ENCODE measurements at regions not wholly inside any gene's neighbourhood (a gene's known extent, or its start where the extent isn't known, plus 50 kb on each side); places are given as distances from the start of the nearest gene placed in this dataset.

DNA sequence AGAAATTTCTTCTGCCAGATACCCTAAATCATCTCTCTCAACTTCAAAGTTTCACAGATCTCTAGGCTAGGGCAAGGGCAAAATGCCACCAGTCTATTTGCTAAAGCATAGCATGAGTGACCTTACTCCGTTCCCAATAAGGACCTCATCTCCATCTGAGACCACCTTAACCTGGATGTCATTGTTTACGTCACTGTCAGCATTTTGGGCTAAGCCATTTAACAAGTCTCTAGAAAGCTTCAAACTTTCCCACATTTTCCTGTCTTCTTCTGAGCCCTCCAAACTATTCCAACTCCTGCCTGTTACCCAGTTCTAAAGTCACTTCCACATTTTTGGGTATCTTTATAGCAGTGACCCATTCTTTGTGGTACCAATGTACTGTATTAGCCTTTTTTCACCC is 259.2 kb upstream of the KITLG start:
- no peak overlapping the region for H3K27ac ChIP-seq (ENCODE audit: low read length)
- TF ChIP-seq, protein P1, sequence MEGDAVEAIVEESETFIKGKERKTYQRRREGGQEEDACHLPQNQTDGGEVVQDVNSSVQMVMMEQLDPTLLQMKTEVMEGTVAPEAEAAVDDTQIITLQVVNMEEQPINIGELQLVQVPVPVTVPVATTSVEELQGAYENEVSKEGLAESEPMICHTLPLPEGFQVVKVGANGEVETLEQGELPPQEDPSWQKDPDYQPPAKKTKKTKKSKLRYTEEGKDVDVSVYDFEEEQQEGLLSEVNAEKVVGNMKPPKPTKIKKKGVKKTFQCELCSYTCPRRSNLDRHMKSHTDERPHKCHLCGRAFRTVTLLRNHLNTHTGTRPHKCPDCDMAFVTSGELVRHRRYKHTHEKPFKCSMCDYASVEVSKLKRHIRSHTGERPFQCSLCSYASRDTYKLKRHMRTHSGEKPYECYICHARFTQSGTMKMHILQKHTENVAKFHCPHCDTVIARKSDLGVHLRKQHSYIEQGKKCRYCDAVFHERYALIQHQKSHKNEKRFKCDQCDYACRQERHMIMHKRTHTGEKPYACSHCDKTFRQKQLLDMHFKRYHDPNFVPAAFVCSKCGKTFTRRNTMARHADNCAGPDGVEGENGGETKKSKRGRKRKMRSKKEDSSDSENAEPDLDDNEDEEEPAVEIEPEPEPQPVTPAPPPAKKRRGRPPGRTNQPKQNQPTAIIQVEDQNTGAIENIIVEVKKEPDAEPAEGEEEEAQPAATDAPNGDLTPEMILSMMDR (IDR thresholded peaks at IDR 0.05; ENCODE audit: poor library complexity, severe bottlenecking) = no peak
- no peak for TF ChIP-seq SMC3 (conservative IDR thresholded peaks at IDR 0.05; ENCODE audit: poor library complexity)
- no peak for TF ChIP-seq RAD21 (conservative IDR thresholded peaks at IDR 0.05)
- no peak for TF ChIP-seq EZH2 (IDR thresholded peaks at IDR 0.05; ENCODE audit: borderline replicate concordance, insufficient read depth, low read length, poor library complexity, severe bottlenecking)
- no peak for TF ChIP-seq MXI1 (conservative IDR thresholded peaks at IDR 0.05; ENCODE audit: poor library complexity, severe bottlenecking)
- no peak for TF ChIP-seq POLR2AphosphoS5 (IDR thresholded peaks at IDR 0.05)
- TF ChIP-seq TAF1 (IDR thresholded peaks at IDR 0.05; ENCODE audit: low read depth) = no peak
- TF ChIP-seq, protein P2, sequence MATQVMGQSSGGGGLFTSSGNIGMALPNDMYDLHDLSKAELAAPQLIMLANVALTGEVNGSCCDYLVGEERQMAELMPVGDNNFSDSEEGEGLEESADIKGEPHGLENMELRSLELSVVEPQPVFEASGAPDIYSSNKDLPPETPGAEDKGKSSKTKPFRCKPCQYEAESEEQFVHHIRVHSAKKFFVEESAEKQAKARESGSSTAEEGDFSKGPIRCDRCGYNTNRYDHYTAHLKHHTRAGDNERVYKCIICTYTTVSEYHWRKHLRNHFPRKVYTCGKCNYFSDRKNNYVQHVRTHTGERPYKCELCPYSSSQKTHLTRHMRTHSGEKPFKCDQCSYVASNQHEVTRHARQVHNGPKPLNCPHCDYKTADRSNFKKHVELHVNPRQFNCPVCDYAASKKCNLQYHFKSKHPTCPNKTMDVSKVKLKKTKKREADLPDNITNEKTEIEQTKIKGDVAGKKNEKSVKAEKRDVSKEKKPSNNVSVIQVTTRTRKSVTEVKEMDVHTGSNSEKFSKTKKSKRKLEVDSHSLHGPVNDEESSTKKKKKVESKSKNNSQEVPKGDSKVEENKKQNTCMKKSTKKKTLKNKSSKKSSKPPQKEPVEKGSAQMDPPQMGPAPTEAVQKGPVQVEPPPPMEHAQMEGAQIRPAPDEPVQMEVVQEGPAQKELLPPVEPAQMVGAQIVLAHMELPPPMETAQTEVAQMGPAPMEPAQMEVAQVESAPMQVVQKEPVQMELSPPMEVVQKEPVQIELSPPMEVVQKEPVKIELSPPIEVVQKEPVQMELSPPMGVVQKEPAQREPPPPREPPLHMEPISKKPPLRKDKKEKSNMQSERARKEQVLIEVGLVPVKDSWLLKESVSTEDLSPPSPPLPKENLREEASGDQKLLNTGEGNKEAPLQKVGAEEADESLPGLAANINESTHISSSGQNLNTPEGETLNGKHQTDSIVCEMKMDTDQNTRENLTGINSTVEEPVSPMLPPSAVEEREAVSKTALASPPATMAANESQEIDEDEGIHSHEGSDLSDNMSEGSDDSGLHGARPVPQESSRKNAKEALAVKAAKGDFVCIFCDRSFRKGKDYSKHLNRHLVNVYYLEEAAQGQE (IDR thresholded peaks at IDR 0.05; ENCODE audit: borderline replicate concordance) = no peak
- no peak for TF ChIP-seq EP300 (conservative IDR thresholded peaks at IDR 0.05; ENCODE audit: poor library complexity, severe bottlenecking)
- no peak overlapping the region for H3K4me2 ChIP-seq (ENCODE audit: low read length)
- no peaks in the 10 kb centered on the region for H3K9me2 ChIP-seq (ENCODE audit: insufficient read depth, low read length)
- no peaks in the 10 kb centered on the region for H3K79me2 ChIP-seq (replicated peaks; ENCODE audit: insufficient read depth, low read length)
- H2AFZ ChIP-seq (ENCODE audit: low read depth, low read length) = no peak overlapping the region
- H3K4me3 ChIP-seq (ENCODE audit: low read length) = no peak overlapping the region
- no peaks in the 10 kb centered on the region for H3K27me3 ChIP-seq (ENCODE audit: insufficient read depth, low read depth, low read length)
- no peaks in the 10 kb centered on the region for H3K36me3 ChIP-seq (ENCODE audit: insufficient read depth, low read length)
- H3F3A ChIP-seq (ENCODE audit: insufficient read depth, low read length, poor library complexity, severe bottlenecking) = no peaks in the 10 kb centered on the region
- H3K9me3 ChIP-seq (ENCODE audit: low read length) = no peaks in the 10 kb centered on the region
- H4K20me1 ChIP-seq (ENCODE audit: insufficient read depth) = no peaks in the 10 kb centered on the region
- no peak overlapping the region for H3K9ac ChIP-seq (ENCODE audit: low read length)

DNA sequence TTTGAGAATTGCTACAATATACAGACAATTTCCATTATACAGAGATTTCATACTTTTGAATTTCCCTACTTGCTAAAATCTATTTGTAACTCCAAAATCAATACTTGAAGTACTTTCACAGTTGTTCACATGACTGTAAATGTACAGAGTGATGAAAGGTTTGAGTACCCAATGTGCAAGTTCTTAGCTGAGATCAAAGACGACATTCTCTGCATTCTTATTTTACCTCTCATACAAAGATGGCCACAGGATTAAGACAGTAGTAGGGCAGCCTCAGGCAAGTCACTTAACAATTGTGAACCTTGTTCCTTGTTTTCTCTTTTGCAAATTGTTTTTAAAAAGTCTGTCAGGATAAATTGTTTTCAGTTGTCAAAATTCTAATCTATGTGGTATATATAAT is 255.9 kb upstream of the KITLG start:
- no peaks in the 10 kb centered on the region for H4K20me1 ChIP-seq (ENCODE audit: insufficient read depth)
- H3K27me3 ChIP-seq (ENCODE audit: insufficient read depth, low read depth, low read length) = no peaks in the 10 kb centered on the region
- no peak overlapping the region for H3K27ac ChIP-seq (ENCODE audit: low read length)
- H2AFZ ChIP-seq (ENCODE audit: low read depth, low read length) = no peak overlapping the region
- H3K9me2 ChIP-seq (ENCODE audit: insufficient read depth, low read length) = no peaks in the 10 kb centered on the region
- no peaks in the 10 kb centered on the region for H3K79me2 ChIP-seq (replicated peaks; ENCODE audit: insufficient read depth, low read length)
- H3K9ac ChIP-seq (ENCODE audit: low read length) = no peak overlapping the region
- TF ChIP-seq EZH2 (IDR thresholded peaks at IDR 0.05; ENCODE audit: borderline replicate concordance, insufficient read depth, low read length, poor library complexity, severe bottlenecking) (no peak), SMC3 (conservative IDR thresholded peaks at IDR 0.05; ENCODE audit: poor library complexity) (no peak), RAD21 (conservative IDR thresholded peaks at IDR 0.05) (no peak), MXI1 (conservative IDR thresholded peaks at IDR 0.05; ENCODE audit: poor library complexity, severe bottlenecking) (no peak), POLR2AphosphoS5 (IDR thresholded peaks at IDR 0.05) (no peak), TAF1 (IDR thresholded peaks at IDR 0.05; ENCODE audit: low read depth) (no peak), EP300 (conservative IDR thresholded peaks at IDR 0.05; ENCODE audit: poor library complexity, severe bottlenecking) (no peak)
- TF ChIP-seq, protein P1 (IDR thresholded peaks at IDR 0.05; ENCODE audit: poor library complexity, severe bottlenecking) = no peak
- TF ChIP-seq, protein P2 (IDR thresholded peaks at IDR 0.05; ENCODE audit: borderline replicate concordance) = no peak
- no peaks in the 10 kb centered on the region for H3F3A ChIP-seq (ENCODE audit: insufficient read depth, low read length, poor library complexity, severe bottlenecking)
- no peak overlapping the region for H3K4me3 ChIP-seq (ENCODE audit: low read length)
- H3K36me3 ChIP-seq (ENCODE audit: insufficient read depth, low read length) = no peaks in the 10 kb centered on the region
- H3K4me2 ChIP-seq (ENCODE audit: low read length) = no peak overlapping the region
- no peaks in the 10 kb centered on the region for H3K9me3 ChIP-seq (ENCODE audit: low read length)
